GM23338 (cell line): ENCODE measurements at regions not wholly inside any gene's neighbourhood (a gene's known extent, or its start where the extent isn't known, plus 50 kb on each side); places are given as distances from the start of the nearest gene placed in this dataset.

Experiments used
- ATAC-seq: fragments of 200-7000 bp; cut with Tn5 transposase; 3 replicates; pipeline ENCODE4 v1.9.1; 2020
- DNase-seq: peaks from one replicate; pipeline ENCODE4 v3.0.0-alpha.2; 2015; ENCODE audit warnings: low spot score
- H2AFZ ChIP-seq: fragments of 200-600 bp; sonication (generic); 2 replicates; pipeline ENCODE4 v1.8.0; 2016; ENCODE audit warnings: antibody characterized with exemption, mild to moderate bottlenecking, moderate library complexity
- H3F3A ChIP-seq: fragments of 200-600 bp; sonication (generic); replicated peaks from 2 replicates; pipeline ENCODE4 v1.8.0; 2017; ENCODE audit warnings: antibody characterized with exemption, mixed run types, low read depth
- H3K27ac ChIP-seq: fragments of 200-600 bp; sonication (generic); 2 replicates; pipeline ENCODE4 v1.6.1; 2016; ENCODE audit warnings: low read depth
- H3K27me3 ChIP-seq: fragments of 200-600 bp; sonication (generic); 2 replicates; pipeline ENCODE4 v1.8.0; 2016; ENCODE audit warnings: mild to moderate bottlenecking, mixed run types, moderate library complexity; ENCODE audit not compliant: insufficient read depth
- H3K36me3 ChIP-seq: fragments of 200-600 bp; sonication (generic); 2 replicates; pipeline ENCODE4 v1.8.0; 2016; ENCODE audit warnings: mild to moderate bottlenecking; ENCODE audit not compliant: insufficient read depth
- H3K4me1 ChIP-seq: fragments of 200-600 bp; sonication (generic); 2 replicates; pipeline ENCODE4 v1.8.0; 2016; ENCODE audit warnings: mild to moderate bottlenecking, moderate library complexity; ENCODE audit not compliant: insufficient read depth
- H3K4me2 ChIP-seq: fragments of 200-600 bp; sonication (generic); 2 replicates; pipeline ENCODE4 v1.7.1; 2017; ENCODE audit warnings: mixed run types
- H3K4me3 ChIP-seq: fragments of 200-600 bp; sonication (generic); 2 replicates; pipeline ENCODE4 v1.6.1; 2016; ENCODE audit warnings: mixed run types
- H3K79me2 ChIP-seq: fragments of 200-600 bp; sonication (generic); replicated peaks from 2 replicates; pipeline ENCODE4 v1.8.0; 2017; ENCODE audit warnings: mild to moderate bottlenecking; ENCODE audit not compliant: insufficient read depth
- H3K9me2 ChIP-seq: fragments of 200-600 bp; sonication (generic); 2 replicates; pipeline ENCODE4 v1.8.0; 2017; ENCODE audit not compliant: insufficient read depth
- H4K20me1 ChIP-seq: fragments of 200-600 bp; sonication (generic); replicated peaks from 2 replicates; pipeline ENCODE4 v1.8.0; 2017; ENCODE audit warnings: mild to moderate bottlenecking; ENCODE audit not compliant: insufficient read depth
- H3K27ac Mint-ChIP-seq: 2 replicates; pipeline ENCODE4 v1.8.0; 2020; ENCODE audit warnings: inconsistent platforms, mild to moderate bottlenecking, moderate library complexity, mixed read lengths
- H3K27me3 Mint-ChIP-seq: 3 replicates; pipeline ENCODE4 v1.8.0; 2022; ENCODE audit warnings: low read depth, mild to moderate bottlenecking, moderate library complexity, mixed read lengths, inconsistent platforms; ENCODE audit not compliant: insufficient read depth, poor library complexity
- H3K36me3 Mint-ChIP-seq: 3 replicates; pipeline ENCODE4 v1.8.0; 2021; ENCODE audit warnings: low read depth, mild to moderate bottlenecking, inconsistent platforms, moderate library complexity, mixed read lengths
- H3K4me1 Mint-ChIP-seq: 3 replicates; pipeline ENCODE4 v1.8.0; 2020; ENCODE audit warnings: mild to moderate bottlenecking, inconsistent platforms, mixed read lengths
- H3K4me3 Mint-ChIP-seq: 3 replicates; pipeline ENCODE4 v1.8.0; 2021; ENCODE audit warnings: moderate library complexity, mild to moderate bottlenecking, inconsistent platforms, mixed read lengths
- H3K9me3 Mint-ChIP-seq: 3 replicates; pipeline ENCODE4 v1.8.0; 2020; ENCODE audit warnings: moderate library complexity, mild to moderate bottlenecking, inconsistent platforms, mixed read lengths
- CREB1 ChIP-seq: fragments of 250-450 bp; sonication (Bioruptor Pico); IDR thresholded peaks from 2 replicates; pipeline ENCODE4 v1.5.0; 2020; ENCODE audit warnings: low read depth, mild to moderate bottlenecking, moderate library complexity
- EZH2phosphoT487 ChIP-seq: fragments of 200-600 bp; sonication (generic); IDR thresholded peaks from one replicate; pipeline ENCODE4 v1.8.1; 2018; ENCODE audit warnings: antibody characterized with exemption; ENCODE audit not compliant: unreplicated experiment
- JUNB ChIP-seq: IDR thresholded peaks from one replicate; pipeline ENCODE4 v1.6.1; 2016; ENCODE audit warnings: antibody characterized with exemption; ENCODE audit not compliant: unreplicated experiment
- POLR2AphosphoS5 ChIP-seq: IDR thresholded peaks from 2 replicates; pipeline ENCODE4 v1.6.1; 2016; ENCODE audit warnings: antibody characterized with exemption, low read depth
- ZNF114 ChIP-seq: fragments of 250-450 bp; sonication (Bioruptor Pico); IDR thresholded peaks from 2 replicates; pipeline ENCODE4 v1.5.0; 2020; ENCODE audit warnings: mild to moderate bottlenecking, moderate library complexity
- ZNF331 ChIP-seq: fragments of 250-450 bp; sonication (Bioruptor Pico); IDR thresholded peaks from 2 replicates; pipeline ENCODE4 v1.5.0; 2020; ENCODE audit warnings: low read depth, mild to moderate bottlenecking, moderate library complexity
- TF ChIP-seq, protein P1 (sequence below): IDR thresholded peaks from 2 replicates; pipeline ENCODE4 v1.6.1; 2016; ENCODE audit warnings: antibody characterized with exemption
- TF ChIP-seq, protein P2 (sequence below), 2 experiments: fragments of 200-600 bp in 1 of 2; sonication (generic) in 1 of 2; conservative IDR thresholded peaks; 2 replicates each; pipeline versions ENCODE4 v1.5.1 to v1.6.1; 2016 to 2017; ENCODE audit warnings: antibody characterized with exemption in 2 of 2, low read depth in 2 of 2, mild to moderate bottlenecking in 2 of 2, moderate library complexity in 1 of 2
- TF ChIP-seq, protein P3 (sequence below): fragments of 250-450 bp; sonication (Bioruptor Pico); IDR thresholded peaks from 2 replicates; pipeline ENCODE4 v1.5.0; 2020; ENCODE audit warnings: mild to moderate bottlenecking, moderate library complexity

DNA sequence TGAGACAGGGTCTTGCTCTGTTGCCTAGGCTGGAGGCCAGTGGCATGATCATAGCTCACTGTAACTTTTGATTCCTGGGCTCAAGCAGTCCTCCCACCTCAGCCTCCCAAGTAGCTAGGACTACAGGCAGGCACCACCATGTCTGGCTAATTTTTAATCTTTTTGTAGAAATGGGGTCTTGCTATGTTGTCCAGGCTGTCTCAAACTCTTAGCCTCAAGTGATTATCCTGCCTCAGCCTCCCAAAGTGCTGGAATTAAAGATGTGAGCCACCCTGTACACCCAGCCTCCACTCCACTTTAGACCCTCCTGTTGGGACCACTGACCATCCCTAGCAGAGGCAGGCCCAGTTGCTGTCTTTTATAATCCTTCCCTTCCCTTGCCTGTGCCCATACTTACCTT is 63.3 kb upstream of the OSBPL8 start:
- Mint-ChIP-seq H3K27me3 (no peaks in the 10 kb centered on the region), H3K9me3 (no peaks in the 10 kb centered on the region), H3K4me3 (no peak overlapping the region), H3K36me3 (no peaks in the 10 kb centered on the region), H3K27ac (0 out of 2 replicates have a peak overlapping the region, but pooled peaks have one; percentile 8), H3K4me1 (peaks cover 5% of the 10 kb centered on the region; the same call in 2 of the 3 replicates)
- H2AFZ ChIP-seq: no peak overlapping the region
- H3K36me3 ChIP-seq: no peaks in the 10 kb centered on the region
- no peaks in the 10 kb centered on the region for H3K9me2 ChIP-seq
- H4K20me1 ChIP-seq: no peaks in the 10 kb centered on the region
- peaks cover 11% of the 10 kb centered on the region; the same call in 1 of the 2 replicates for H3K4me1 ChIP-seq
- no peak overlapping the region for H3K4me2 ChIP-seq
- H3K27me3 ChIP-seq: no peaks in the 10 kb centered on the region
- DNase-seq (no peak), ATAC-seq (no peak)
- TF ChIP-seq ZNF114: no peak
- TF ChIP-seq, protein P1, sequence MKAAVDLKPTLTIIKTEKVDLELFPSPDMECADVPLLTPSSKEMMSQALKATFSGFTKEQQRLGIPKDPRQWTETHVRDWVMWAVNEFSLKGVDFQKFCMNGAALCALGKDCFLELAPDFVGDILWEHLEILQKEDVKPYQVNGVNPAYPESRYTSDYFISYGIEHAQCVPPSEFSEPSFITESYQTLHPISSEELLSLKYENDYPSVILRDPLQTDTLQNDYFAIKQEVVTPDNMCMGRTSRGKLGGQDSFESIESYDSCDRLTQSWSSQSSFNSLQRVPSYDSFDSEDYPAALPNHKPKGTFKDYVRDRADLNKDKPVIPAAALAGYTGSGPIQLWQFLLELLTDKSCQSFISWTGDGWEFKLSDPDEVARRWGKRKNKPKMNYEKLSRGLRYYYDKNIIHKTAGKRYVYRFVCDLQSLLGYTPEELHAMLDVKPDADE: no peak
- TF ChIP-seq, protein P2, sequence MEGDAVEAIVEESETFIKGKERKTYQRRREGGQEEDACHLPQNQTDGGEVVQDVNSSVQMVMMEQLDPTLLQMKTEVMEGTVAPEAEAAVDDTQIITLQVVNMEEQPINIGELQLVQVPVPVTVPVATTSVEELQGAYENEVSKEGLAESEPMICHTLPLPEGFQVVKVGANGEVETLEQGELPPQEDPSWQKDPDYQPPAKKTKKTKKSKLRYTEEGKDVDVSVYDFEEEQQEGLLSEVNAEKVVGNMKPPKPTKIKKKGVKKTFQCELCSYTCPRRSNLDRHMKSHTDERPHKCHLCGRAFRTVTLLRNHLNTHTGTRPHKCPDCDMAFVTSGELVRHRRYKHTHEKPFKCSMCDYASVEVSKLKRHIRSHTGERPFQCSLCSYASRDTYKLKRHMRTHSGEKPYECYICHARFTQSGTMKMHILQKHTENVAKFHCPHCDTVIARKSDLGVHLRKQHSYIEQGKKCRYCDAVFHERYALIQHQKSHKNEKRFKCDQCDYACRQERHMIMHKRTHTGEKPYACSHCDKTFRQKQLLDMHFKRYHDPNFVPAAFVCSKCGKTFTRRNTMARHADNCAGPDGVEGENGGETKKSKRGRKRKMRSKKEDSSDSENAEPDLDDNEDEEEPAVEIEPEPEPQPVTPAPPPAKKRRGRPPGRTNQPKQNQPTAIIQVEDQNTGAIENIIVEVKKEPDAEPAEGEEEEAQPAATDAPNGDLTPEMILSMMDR (conservative IDR thresholded peaks at IDR 0.05; ENCODE audit: low read depth in 2 of 2): no peak
- no peak overlapping the region for H3K4me3 ChIP-seq
- no peaks in the 10 kb centered on the region for H3K79me2 ChIP-seq
- no peak overlapping the region for H3K27ac ChIP-seq
- no peaks in the 10 kb centered on the region for H3F3A ChIP-seq

GRCh38 chr12:76623931-76624330 is 64.4 kb upstream of the OSBPL8 start:
- Histone ChIP-seq H4K20me1 (no peaks in the 10 kb centered on the region), H3K9me2 (no peaks in the 10 kb centered on the region), H3K27ac (no peak overlapping the region), H3K36me3 (no peaks in the 10 kb centered on the region), H3F3A (no peaks in the 10 kb centered on the region), H3K27me3 (no peaks in the 10 kb centered on the region), H3K4me2 (no peak overlapping the region), H3K4me3 (no peak overlapping the region), H3K4me1 (peaks cover 11% of the 10 kb centered on the region; the same call in 1 of the 2 replicates), H3K79me2 (no peaks in the 10 kb centered on the region), H2AFZ (no peak overlapping the region)
- Mint-ChIP-seq H3K36me3 (no peaks in the 10 kb centered on the region), H3K27ac (no peak overlapping the region), H3K9me3 (no peaks in the 10 kb centered on the region), H3K27me3 (no peaks in the 10 kb centered on the region), H3K4me3 (no peak overlapping the region), H3K4me1 (peaks cover 5% of the 10 kb centered on the region; the same call in 2 of the 3 replicates)
- DNase-seq (no peak), ATAC-seq (no peak)
- TF ChIP-seq, protein P3, sequence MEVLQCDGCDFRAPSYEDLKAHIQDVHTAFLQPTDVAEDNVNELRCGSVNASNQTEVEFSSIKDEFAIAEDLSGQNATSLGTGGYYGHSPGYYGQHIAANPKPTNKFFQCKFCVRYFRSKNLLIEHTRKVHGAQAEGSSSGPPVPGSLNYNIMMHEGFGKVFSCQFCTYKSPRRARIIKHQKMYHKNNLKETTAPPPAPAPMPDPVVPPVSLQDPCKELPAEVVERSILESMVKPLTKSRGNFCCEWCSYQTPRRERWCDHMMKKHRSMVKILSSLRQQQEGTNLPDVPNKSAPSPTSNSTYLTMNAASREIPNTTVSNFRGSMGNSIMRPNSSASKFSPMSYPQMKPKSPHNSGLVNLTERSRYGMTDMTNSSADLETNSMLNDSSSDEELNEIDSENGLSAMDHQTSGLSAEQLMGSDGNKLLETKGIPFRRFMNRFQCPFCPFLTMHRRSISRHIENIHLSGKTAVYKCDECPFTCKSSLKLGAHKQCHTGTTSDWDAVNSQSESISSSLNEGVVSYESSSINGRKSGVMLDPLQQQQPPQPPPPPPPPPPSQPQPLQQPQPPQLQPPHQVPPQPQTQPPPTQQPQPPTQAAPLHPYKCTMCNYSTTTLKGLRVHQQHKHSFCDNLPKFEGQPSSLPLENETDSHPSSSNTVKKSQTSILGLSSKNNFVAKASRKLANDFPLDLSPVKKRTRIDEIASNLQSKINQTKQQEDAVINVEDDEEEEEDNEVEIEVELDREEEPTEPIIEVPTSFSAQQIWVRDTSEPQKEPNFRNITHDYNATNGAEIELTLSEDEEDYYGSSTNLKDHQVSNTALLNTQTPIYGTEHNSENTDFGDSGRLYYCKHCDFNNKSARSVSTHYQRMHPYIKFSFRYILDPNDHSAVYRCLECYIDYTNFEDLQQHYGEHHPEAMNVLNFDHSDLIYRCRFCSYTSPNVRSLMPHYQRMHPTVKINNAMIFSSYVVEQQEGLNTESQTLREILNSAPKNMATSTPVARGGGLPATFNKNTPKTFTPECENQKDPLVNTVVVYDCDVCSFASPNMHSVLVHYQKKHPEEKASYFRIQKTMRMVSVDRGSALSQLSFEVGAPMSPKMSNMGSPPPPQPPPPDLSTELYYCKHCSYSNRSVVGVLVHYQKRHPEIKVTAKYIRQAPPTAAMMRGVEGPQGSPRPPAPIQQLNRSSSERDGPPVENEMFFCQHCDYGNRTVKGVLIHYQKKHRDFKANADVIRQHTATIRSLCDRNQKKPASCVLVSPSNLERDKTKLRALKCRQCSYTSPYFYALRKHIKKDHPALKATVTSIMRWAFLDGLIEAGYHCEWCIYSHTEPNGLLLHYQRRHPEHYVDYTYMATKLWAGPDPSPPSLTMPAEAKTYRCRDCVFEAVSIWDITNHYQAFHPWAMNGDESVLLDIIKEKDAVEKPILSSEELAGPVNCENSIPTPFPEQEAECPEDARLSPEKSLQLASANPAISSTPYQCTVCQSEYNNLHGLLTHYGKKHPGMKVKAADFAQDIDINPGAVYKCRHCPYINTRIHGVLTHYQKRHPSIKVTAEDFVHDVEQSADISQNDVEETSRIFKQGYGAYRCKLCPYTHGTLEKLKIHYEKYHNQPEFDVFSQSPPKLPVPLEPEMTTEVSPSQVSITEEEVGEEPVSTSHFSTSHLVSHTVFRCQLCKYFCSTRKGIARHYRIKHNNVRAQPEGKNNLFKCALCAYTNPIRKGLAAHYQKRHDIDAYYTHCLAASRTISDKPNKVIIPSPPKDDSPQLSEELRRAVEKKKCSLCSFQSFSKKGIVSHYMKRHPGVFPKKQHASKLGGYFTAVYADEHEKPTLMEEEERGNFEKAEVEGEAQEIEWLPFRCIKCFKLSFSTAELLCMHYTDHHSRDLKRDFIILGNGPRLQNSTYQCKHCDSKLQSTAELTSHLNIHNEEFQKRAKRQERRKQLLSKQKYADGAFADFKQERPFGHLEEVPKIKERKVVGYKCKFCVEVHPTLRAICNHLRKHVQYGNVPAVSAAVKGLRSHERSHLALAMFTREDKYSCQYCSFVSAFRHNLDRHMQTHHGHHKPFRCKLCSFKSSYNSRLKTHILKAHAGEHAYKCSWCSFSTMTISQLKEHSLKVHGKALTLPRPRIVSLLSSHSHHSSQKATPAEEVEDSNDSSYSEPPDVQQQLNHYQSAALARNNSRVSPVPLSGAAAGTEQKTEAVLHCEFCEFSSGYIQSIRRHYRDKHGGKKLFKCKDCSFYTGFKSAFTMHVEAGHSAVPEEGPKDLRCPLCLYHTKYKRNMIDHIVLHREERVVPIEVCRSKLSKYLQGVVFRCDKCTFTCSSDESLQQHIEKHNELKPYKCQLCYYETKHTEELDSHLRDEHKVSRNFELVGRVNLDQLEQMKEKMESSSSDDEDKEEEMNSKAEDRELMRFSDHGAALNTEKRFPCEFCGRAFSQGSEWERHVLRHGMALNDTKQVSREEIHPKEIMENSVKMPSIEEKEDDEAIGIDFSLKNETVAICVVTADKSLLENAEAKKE (CRISPR knock-in tag): no peak
- TF ChIP-seq EZH2phosphoT487 (no peak), CREB1 (no peak), ZNF114 (no peak), JUNB (no peak), POLR2AphosphoS5 (no peak), ZNF331 (CRISPR knock-in tag) (no peak)
- TF ChIP-seq, protein P2 (conservative IDR thresholded peaks at IDR 0.05; ENCODE audit: low read depth in 2 of 2): no peak
